CD14-positive monocyte (primary cell): ENCODE measurements at regions not wholly inside any gene's neighbourhood (a gene's known extent, or its start where the extent isn't known, plus 50 kb on each side); places are given as distances from the start of the nearest gene placed in this dataset.

ENCODE experiments used
- DNase-seq, 3 donors: peaks; one replicate each; pipeline ENCODE4 v3.0.0-alpha.2; 2011 to 2022
- H2AFZ ChIP-seq: 2 replicates; pipeline ENCODE4 v1.6.0; 2012; ENCODE audit warnings: mild to moderate bottlenecking, low read depth, low read length, inconsistent platforms; ENCODE audit not compliant: insufficient read depth, poor library complexity, severe bottlenecking
- H3K27ac ChIP-seq, 2 donors: 1 replicate in 1 of 2; 2 replicates in 1 of 2; pipeline ENCODE4 v1.5.1; 2012 to 2013; ENCODE audit warnings: low read length in 2 of 2, control low read depth in 1 of 2, inconsistent platforms in 1 of 2, low read depth in 1 of 2, mild to moderate bottlenecking in 1 of 2
- H3K27me3 ChIP-seq, 2 donors: one replicate each; pipeline versions ENCODE4 v1.6.0 to v1.6.1; 2011 to 2013; ENCODE audit warnings: low read length in 2 of 2; ENCODE audit not compliant: control insufficient read depth in 2 of 2, insufficient read depth in 2 of 2
- H3K36me3 ChIP-seq, 2 donors: replicated peaks in 1 of 2; 1 replicate in 1 of 2; 2 replicates in 1 of 2; pipeline versions ENCODE4 v1.5.1 to v1.6.1; 2012 to 2013; ENCODE audit warnings: low read length in 2 of 2, control low read depth in 1 of 2, inconsistent platforms in 1 of 2, mild to moderate bottlenecking in 1 of 2; ENCODE audit not compliant: insufficient read depth in 2 of 2, control insufficient read depth in 1 of 2
- H3K4me1 ChIP-seq, 2 donors: 1 replicate in 1 of 2; 2 replicates in 1 of 2; pipeline versions ENCODE4 v1.5.1 to v1.6.1; 2012 to 2013; ENCODE audit warnings: low read length in 2 of 2, control low read depth in 1 of 2, inconsistent platforms in 1 of 2, mild to moderate bottlenecking in 1 of 2, moderate library complexity in 1 of 2; ENCODE audit not compliant: insufficient read depth in 2 of 2, control insufficient read depth in 1 of 2
- H3K4me2 ChIP-seq: replicated peaks from 2 replicates; pipeline ENCODE3; 2012; ENCODE audit warnings: low read length, moderate library complexity, mild to moderate bottlenecking; ENCODE audit not compliant: poor library complexity, severe bottlenecking; ENCODE audit errors: extremely low read depth
- H3K4me3 ChIP-seq, 3 experiments: fragments of 200-600 bp in 1 of 3; sonication (generic) in 1 of 3; replicated peaks in 1 of 3; 1 replicate in 2 of 3; 2 replicates in 1 of 3; pipeline ENCODE4 v1.5.1; 2011 to 2013; ENCODE audit warnings: low read length in 3 of 3, mild to moderate bottlenecking in 3 of 3, control low read depth in 2 of 3, low read depth in 2 of 3, inconsistent platforms in 1 of 3, moderate library complexity in 1 of 3
- H3K79me2 ChIP-seq: 2 replicates; pipeline ENCODE4 v1.6.0; 2012; ENCODE audit warnings: mild to moderate bottlenecking, control low read depth, inconsistent platforms, low read length, moderate library complexity; ENCODE audit not compliant: insufficient read depth
- H3K9ac ChIP-seq: 2 replicates; pipeline ENCODE4 v1.6.0; 2017; ENCODE audit warnings: low read length, mild to moderate bottlenecking; ENCODE audit not compliant: insufficient read depth, poor library complexity, severe bottlenecking
- H3K9me3 ChIP-seq, 2 donors: replicated peaks in 1 of 2; 1 replicate in 1 of 2; 2 replicates in 1 of 2; pipeline versions ENCODE4 v1.5.1 to v1.6.1; 2012 to 2013; ENCODE audit warnings: low read length in 2 of 2, control low read depth in 1 of 2; ENCODE audit not compliant: control insufficient read depth in 1 of 2, insufficient read depth in 1 of 2
- H4K20me1 ChIP-seq: 2 replicates; pipeline ENCODE4 v1.6.0; 2012; ENCODE audit warnings: mild to moderate bottlenecking, low read length, control low read depth, moderate library complexity; ENCODE audit not compliant: insufficient read depth
- H3K27ac Mint-ChIP-seq, 7 donors: one replicate each; pipeline ENCODE4 v1.8.0; 2020; ENCODE audit warnings: mild to moderate bottlenecking in 7 of 7, mixed read lengths in 7 of 7, moderate library complexity in 6 of 7, inconsistent platforms in 2 of 7
- H3K27me3 Mint-ChIP-seq, 3 donors: one replicate each; pipeline ENCODE4 v1.8.0; 2021 to 2022; ENCODE audit warnings: low read depth in 3 of 3, mild to moderate bottlenecking in 3 of 3, mixed read lengths in 3 of 3, moderate library complexity in 3 of 3, inconsistent platforms in 1 of 3
- H3K36me3 Mint-ChIP-seq, 2 donors: one replicate each; pipeline ENCODE4 v1.8.0; 2020; ENCODE audit warnings: mixed read lengths in 2 of 2, inconsistent platforms in 1 of 2, mild to moderate bottlenecking in 1 of 2
- H3K4me1 Mint-ChIP-seq: one replicate; pipeline ENCODE4 v1.8.0; 2020; ENCODE audit warnings: mild to moderate bottlenecking, mixed read lengths
- H3K4me3 Mint-ChIP-seq, 2 donors: one replicate each; pipeline ENCODE4 v1.8.0; 2020; ENCODE audit warnings: mild to moderate bottlenecking in 2 of 2, mixed read lengths in 2 of 2, moderate library complexity in 1 of 2
- H3K9me3 Mint-ChIP-seq, 7 donors: one replicate each; pipeline ENCODE4 v1.8.0; 2020 to 2022; ENCODE audit warnings: mixed read lengths in 7 of 7, mild to moderate bottlenecking in 6 of 7, moderate library complexity in 6 of 7, inconsistent platforms in 2 of 7
- WGBS: methylation state at CpG from one replicate; pipeline ENCODE4 v1.1.5; 2013; ENCODE audit warnings: missing lambda C conversion rate; ENCODE audit not compliant: insufficient coverage; 5-methylcytosine and 5-hydroxymethylcytosine counted together
- intact Hi-C, 2 donors: fragments of 100-400 bp; cut with micrococcal nuclease; formaldehyde crosslinking; loops; one replicate each; pipeline versions ENCODE4 v1.15.0 to v1.15.1; 2023
- TF ChIP-seq, protein P1 (sequence below): fragments of 200-600 bp; IDR thresholded peaks from one replicate; pipeline ENCODE4 v1.8.0; 2022; ENCODE audit warnings: antibody characterized with exemption, mild to moderate bottlenecking

GRCh38 chr5:124980163-124980941, 233.9 kb upstream of the ZNF608 start:
- no peaks in the 10 kb centered on the region for H4K20me1 ChIP-seq
- H2AFZ ChIP-seq = no peak overlapping the region
- no CpG with 5 or more reads among the region's 9 CpGs for WGBS
- H3K4me1 ChIP-seq = no peaks in the 10 kb centered on the region
- TF ChIP-seq, protein P1, sequence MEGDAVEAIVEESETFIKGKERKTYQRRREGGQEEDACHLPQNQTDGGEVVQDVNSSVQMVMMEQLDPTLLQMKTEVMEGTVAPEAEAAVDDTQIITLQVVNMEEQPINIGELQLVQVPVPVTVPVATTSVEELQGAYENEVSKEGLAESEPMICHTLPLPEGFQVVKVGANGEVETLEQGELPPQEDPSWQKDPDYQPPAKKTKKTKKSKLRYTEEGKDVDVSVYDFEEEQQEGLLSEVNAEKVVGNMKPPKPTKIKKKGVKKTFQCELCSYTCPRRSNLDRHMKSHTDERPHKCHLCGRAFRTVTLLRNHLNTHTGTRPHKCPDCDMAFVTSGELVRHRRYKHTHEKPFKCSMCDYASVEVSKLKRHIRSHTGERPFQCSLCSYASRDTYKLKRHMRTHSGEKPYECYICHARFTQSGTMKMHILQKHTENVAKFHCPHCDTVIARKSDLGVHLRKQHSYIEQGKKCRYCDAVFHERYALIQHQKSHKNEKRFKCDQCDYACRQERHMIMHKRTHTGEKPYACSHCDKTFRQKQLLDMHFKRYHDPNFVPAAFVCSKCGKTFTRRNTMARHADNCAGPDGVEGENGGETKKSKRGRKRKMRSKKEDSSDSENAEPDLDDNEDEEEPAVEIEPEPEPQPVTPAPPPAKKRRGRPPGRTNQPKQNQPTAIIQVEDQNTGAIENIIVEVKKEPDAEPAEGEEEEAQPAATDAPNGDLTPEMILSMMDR = no peak
- Mint-ChIP-seq H3K27me3 (peaks cover 0 to 2% (median 1%) of the 10 kb centered on the region in 3 donors), H3K9me3 (peaks cover 6 to 24% (median 20%) of the 10 kb centered on the region in 7 donors), H3K4me1 (peaks cover 9% of the 10 kb centered on the region), H3K27ac (no peak overlapping the region), H3K36me3 (peaks cover 0 to 2% of the 10 kb centered on the region in 2 donors), H3K4me3 (no peak overlapping the region)
- no peak overlapping the region for H3K9ac ChIP-seq
- H3K79me2 ChIP-seq = no peaks in the 10 kb centered on the region
- H3K4me2 ChIP-seq = no peak overlapping the region
- no peaks in the 10 kb centered on the region for H3K36me3 ChIP-seq
- H3K4me3 ChIP-seq = no peak overlapping the region
- no peak for DNase-seq
- H3K9me3 ChIP-seq = peaks cover 0 to 18% of the 10 kb centered on the region in 2 donors
- H3K27ac ChIP-seq = no peak overlapping the region
- intact Hi-C loops = no loop called here
- H3K27me3 ChIP-seq = no peaks in the 10 kb centered on the region

DNA sequence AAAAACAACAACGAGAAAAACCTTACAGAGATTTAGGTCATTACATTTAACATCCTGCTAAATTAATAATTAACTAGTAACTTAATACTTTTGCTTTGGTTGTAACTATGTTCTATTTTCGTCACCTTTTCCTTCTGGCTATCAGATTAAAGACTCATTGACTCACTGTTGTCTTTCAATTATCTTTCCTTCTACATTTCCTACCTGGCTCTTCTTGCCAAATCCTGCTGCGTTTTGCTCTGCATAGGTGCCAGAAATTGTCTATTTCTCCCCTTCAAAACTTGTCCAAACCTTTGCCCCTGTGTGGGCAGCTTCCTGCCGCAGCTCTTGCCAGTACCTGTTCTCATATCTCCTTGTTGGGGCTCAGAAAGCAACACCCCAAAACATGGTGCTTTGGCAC, 235.5 kb upstream of the ZNF608 start:
- H3K4me3 ChIP-seq = no peak overlapping the region
- intact Hi-C loops = no loop called here
- peaks cover 0 to 9% of the 10 kb centered on the region in 2 donors for H3K9me3 ChIP-seq
- H3K4me2 ChIP-seq = no peak overlapping the region
- H4K20me1 ChIP-seq = no peaks in the 10 kb centered on the region
- no peaks in the 10 kb centered on the region for H3K36me3 ChIP-seq
- 91% methylated on average over 1 of the region's 4 CpGs for WGBS
- TF ChIP-seq, protein P1 = no peak
- H3K36me3 Mint-ChIP-seq = peaks cover 0 to 2% of the 10 kb centered on the region in 2 donors
- H3K9me3 Mint-ChIP-seq = peaks cover 4 to 16% (median 12%) of the 10 kb centered on the region in 7 donors
- H3K27ac Mint-ChIP-seq = no peak overlapping the region
- H3K9ac ChIP-seq = no peak overlapping the region
- no peaks in the 10 kb centered on the region for H3K27me3 ChIP-seq
- no peak for DNase-seq
- H3K4me3 Mint-ChIP-seq = no peak overlapping the region
- H3K4me1 Mint-ChIP-seq = peaks cover 14% of the 10 kb centered on the region
- no peak overlapping the region for H3K27ac ChIP-seq
- no peaks in the 10 kb centered on the region for H3K79me2 ChIP-seq
- H2AFZ ChIP-seq = no peak overlapping the region
- H3K27me3 Mint-ChIP-seq = peaks cover 0 to 2% (median 1%) of the 10 kb centered on the region in 3 donors
- H3K4me1 ChIP-seq = peaks cover 0 to 4% of the 10 kb centered on the region in 2 donors
